ENCODE measurements at regions not wholly inside any gene's neighbourhood (a gene's known extent, or its start where the extent isn't known, plus 50 kb on each side); places are given as distances from the start of the nearest gene placed in this dataset.
"Not testable (repeated sequence)": the region's sequence is repeated elsewhere in the genome, so short reads cannot be mapped to it uniquely, and the experiment has no call there.

- Histone ChIP-seq H4K20me1 (no peaks in the 10 kb centered on the region), H3K9ac (no peak overlapping the region), H3K36me3 (no peaks in the 10 kb centered on the region), H3K27ac (no peak overlapping the region), H3K4me3 (no peak overlapping the region), H3K27me3 (no peaks in the 10 kb centered on the region), H3K9me3 (no peaks in the 10 kb centered on the region), H3K4me1 (no peaks in the 10 kb centered on the region), H3K4me2 (no peak overlapping the region)
- no peak for TF ChIP-seq Cebpa-rat (IDR thresholded peaks at IDR 0.05)
Measured at GRCh38 chr10:81479316-81479715, 395.7 kb upstream of the NRG3 start.

- H3K9me3 ChIP-seq = no peaks in the 10 kb centered on the region
- no peaks in the 10 kb centered on the region for H3K27me3 ChIP-seq
- H4K20me1 ChIP-seq = no peaks in the 10 kb centered on the region
- no peaks in the 10 kb centered on the region for H3K4me1 ChIP-seq
- no peak overlapping the region for H3K27ac ChIP-seq
- H3K4me2 ChIP-seq = no peak overlapping the region
- TF ChIP-seq Cebpa-rat (IDR thresholded peaks at IDR 0.05) = no peak
- H3K36me3 ChIP-seq = no peaks in the 10 kb centered on the region
- H3K9ac ChIP-seq = no peak overlapping the region
- no peak overlapping the region for H3K4me3 ChIP-seq
Measured at GRCh38 chr10:81496626-81497025, 378.4 kb upstream of the NRG3 start.

GRCh38 chr10:81498011-81498551, 376.9 kb upstream of the NRG3 start:
- Histone ChIP-seq H4K20me1 (no peaks in the 10 kb centered on the region), H3K9me3 (peaks cover 7% of the 10 kb centered on the region), H3K4me3 (no peak overlapping the region), H3K27ac (no peak overlapping the region), H3K27me3 (no peaks in the 10 kb centered on the region), H3K4me2 (no peak overlapping the region), H3K36me3 (no peaks in the 10 kb centered on the region), H3K4me1 (no peaks in the 10 kb centered on the region), H3K9ac (no peak overlapping the region)
- TF ChIP-seq Cebpa-rat (IDR thresholded peaks at IDR 0.05) = no peak

- Histone ChIP-seq H3K27ac (no peak overlapping the region), H3K27me3 (no peaks in the 10 kb centered on the region), H3K4me2 (no peak overlapping the region), H3K9me3 (peaks cover 15% of the 10 kb centered on the region), H4K20me1 (no peaks in the 10 kb centered on the region), H3K9ac (no peak overlapping the region), H3K36me3 (no peaks in the 10 kb centered on the region), H3K4me1 (no peaks in the 10 kb centered on the region), H3K4me3 (no peak overlapping the region)
- no peak for TF ChIP-seq Cebpa-rat (IDR thresholded peaks at IDR 0.05)
Measured at GRCh38 chr10:81502677-81503359, 372.2 kb upstream of the NRG3 start.

GRCh38 chr10:81505777-81506176, 369.2 kb upstream of the NRG3 start:
- H3K27ac ChIP-seq, H3K4me1 ChIP-seq, H3K27me3 ChIP-seq, H4K20me1 ChIP-seq, H3K4me3 ChIP-seq, H3K36me3 ChIP-seq, H3K4me2 ChIP-seq, H3K9ac ChIP-seq: not testable (repeated sequence)
- H3K9me3 ChIP-seq = peaks cover 27% of the 10 kb centered on the region

GRCh38 chr10:81514811-81515210, 360.2 kb upstream of the NRG3 start:
- no peak overlapping the region for H3K4me3 ChIP-seq
- H3K36me3 ChIP-seq = no peaks in the 10 kb centered on the region
- H3K9me3 ChIP-seq = peaks cover 10% of the 10 kb centered on the region
- no peak for TF ChIP-seq Cebpa-rat (IDR thresholded peaks at IDR 0.05)
- no peaks in the 10 kb centered on the region for H4K20me1 ChIP-seq
- no peaks in the 10 kb centered on the region for H3K27me3 ChIP-seq
- no peaks in the 10 kb centered on the region for H3K4me1 ChIP-seq
- H3K27ac ChIP-seq = no peak overlapping the region
- no peak overlapping the region for H3K9ac ChIP-seq
- H3K4me2 ChIP-seq = no peak overlapping the region

GRCh38 chr10:81520688-81521087, 354.3 kb upstream of the NRG3 start:
- no peaks in the 10 kb centered on the region for H3K36me3 ChIP-seq
- H3K27me3 ChIP-seq = no peaks in the 10 kb centered on the region
- H3K9ac ChIP-seq = no peak overlapping the region
- no peaks in the 10 kb centered on the region for H3K9me3 ChIP-seq
- TF ChIP-seq Cebpa-rat (IDR thresholded peaks at IDR 0.05) = no peak
- H3K4me1 ChIP-seq = no peaks in the 10 kb centered on the region
- no peak overlapping the region for H3K4me3 ChIP-seq
- no peak overlapping the region for H3K27ac ChIP-seq
- no peak overlapping the region for H3K4me2 ChIP-seq
- H4K20me1 ChIP-seq = no peaks in the 10 kb centered on the region

GRCh38 chr10:81524467-81524866, 350.5 kb upstream of the NRG3 start:
- Histone ChIP-seq H3K4me1 (no peaks in the 10 kb centered on the region), H3K4me2 (no peak overlapping the region), H3K9me3 (no peaks in the 10 kb centered on the region), H3K36me3 (no peaks in the 10 kb centered on the region), H3K27me3 (no peaks in the 10 kb centered on the region), H4K20me1 (no peaks in the 10 kb centered on the region), H3K27ac (no peak overlapping the region), H3K4me3 (no peak overlapping the region), H3K9ac (no peak overlapping the region)
- TF ChIP-seq Cebpa-rat (IDR thresholded peaks at IDR 0.05) = no peak

GRCh38 chr10:81532403-81532802, 342.6 kb upstream of the NRG3 start:
- Histone ChIP-seq H4K20me1 (no peaks in the 10 kb centered on the region), H3K9me3 (no peaks in the 10 kb centered on the region), H3K36me3 (no peaks in the 10 kb centered on the region), H3K27me3 (no peaks in the 10 kb centered on the region), H3K9ac (no peak overlapping the region), H3K4me1 (no peaks in the 10 kb centered on the region), H3K4me3 (no peak overlapping the region), H3K4me2 (no peak overlapping the region), H3K27ac (no peak overlapping the region)
- no peak for TF ChIP-seq Cebpa-rat (IDR thresholded peaks at IDR 0.05)

- Histone ChIP-seq H3K27me3 (no peaks in the 10 kb centered on the region), H3K36me3 (no peaks in the 10 kb centered on the region), H3K9ac (no peak overlapping the region), H4K20me1 (no peaks in the 10 kb centered on the region), H3K27ac (no peak overlapping the region), H3K4me1 (no peaks in the 10 kb centered on the region), H3K9me3 (no peaks in the 10 kb centered on the region), H3K4me2 (no peak overlapping the region), H3K4me3 (no peak overlapping the region)
- TF ChIP-seq Cebpa-rat (IDR thresholded peaks at IDR 0.05) = no peak
Measured at GRCh38 chr10:81534991-81535390, 340.0 kb upstream of the NRG3 start.

GRCh38 chr10:81541517-81541916, 333.5 kb upstream of the NRG3 start:
- no peak overlapping the region for H3K27ac ChIP-seq
- no peak overlapping the region for H3K4me3 ChIP-seq
- no peaks in the 10 kb centered on the region for H4K20me1 ChIP-seq
- TF ChIP-seq Cebpa-rat (IDR thresholded peaks at IDR 0.05) = no peak
- no peak overlapping the region for H3K9ac ChIP-seq
- no peaks in the 10 kb centered on the region for H3K9me3 ChIP-seq
- H3K4me1 ChIP-seq = no peaks in the 10 kb centered on the region
- H3K36me3 ChIP-seq = no peaks in the 10 kb centered on the region
- no peak overlapping the region for H3K4me2 ChIP-seq
- no peaks in the 10 kb centered on the region for H3K27me3 ChIP-seq
